ENCODE measurements at regions not wholly inside any gene's neighbourhood (a gene's known extent, or its start where the extent isn't known, plus 50 kb on each side); places are given as distances from the start of the nearest gene placed in this dataset.

GRCh38 chr6:121590438-121590837 is 155.0 kb downstream of the GJA1 start:
- no peak for TF ChIP-seq CTCF (IDR thresholded peaks at IDR 0.05)
- TF ChIP-seq POLR2A (IDR thresholded peaks at IDR 0.05): no peak
- TF ChIP-seq EP300 (IDR thresholded peaks at IDR 0.05): no peak

All from gastroesophageal sphincter (tissue), 3 donors.